Endothelial cell (in vitro differentiated cells): ENCODE measurements at regions not wholly inside any gene's neighbourhood (a gene's known extent, or its start where the extent isn't known, plus 50 kb on each side); places are given as distances from the start of the nearest gene placed in this dataset.
A peak's percentile ranks its signal among the peaks of the same experiment; 100 is the strongest.

ENCODE experiments used
- DNase-seq: peaks from one replicate; pipeline ENCODE4 v3.0.0; 2021; ENCODE audit warnings: low spot score
- H3K27ac Mint-ChIP-seq: one replicate; pipeline ENCODE4 v1.8.0; 2021; ENCODE audit warnings: mixed read lengths, inconsistent platforms; ENCODE audit not compliant: unreplicated experiment
- H3K27me3 Mint-ChIP-seq: one replicate; pipeline ENCODE4 v1.8.0; 2021; ENCODE audit warnings: mild to moderate bottlenecking, moderate library complexity, mixed read lengths, inconsistent platforms; ENCODE audit not compliant: unreplicated experiment
- H3K36me3 Mint-ChIP-seq: one replicate; pipeline ENCODE4 v1.8.0; 2021; ENCODE audit warnings: mild to moderate bottlenecking, low read depth, mixed read lengths, inconsistent platforms; ENCODE audit not compliant: unreplicated experiment
- H3K4me1 Mint-ChIP-seq: one replicate; pipeline ENCODE4 v1.8.0; 2021; ENCODE audit warnings: mild to moderate bottlenecking, mixed read lengths, inconsistent platforms; ENCODE audit not compliant: unreplicated experiment
- H3K4me3 Mint-ChIP-seq: one replicate; pipeline ENCODE4 v1.8.0; 2021; ENCODE audit warnings: mild to moderate bottlenecking, mixed read lengths, inconsistent platforms; ENCODE audit not compliant: unreplicated experiment
- H3K9me3 Mint-ChIP-seq: one replicate; pipeline ENCODE4 v1.8.0; 2021; ENCODE audit warnings: mixed read lengths, inconsistent platforms; ENCODE audit not compliant: unreplicated experiment
- CTCF ChIP-seq: fragments of 200-600 bp; sonication (generic); IDR thresholded peaks from one replicate; pipeline ENCODE4 v1.5.0; 2021; ENCODE audit warnings: antibody characterized with exemption; ENCODE audit not compliant: unreplicated experiment

- no peak for DNase-seq
- no peaks in the 10 kb centered on the region for H3K4me1 Mint-ChIP-seq
- peaks cover 20% of the 10 kb centered on the region for H3K9me3 Mint-ChIP-seq
- no peak for TF ChIP-seq CTCF
- H3K27me3 Mint-ChIP-seq = peaks cover 8% of the 10 kb centered on the region
- H3K36me3 Mint-ChIP-seq = peaks cover 9% of the 10 kb centered on the region
- H3K27ac Mint-ChIP-seq = no peak overlapping the region
- H3K4me3 Mint-ChIP-seq = no peak overlapping the region
Measured at GRCh38 chr13:18948012-18948663, 233.5 kb downstream of the TUBA3C start.

GRCh38 chr13:18947376-18947977 lies 234.1 kb downstream of the TUBA3C start:
- no peak overlapping the region for H3K27ac Mint-ChIP-seq
- peak overlapping the region; percentile 71 for H3K4me3 Mint-ChIP-seq
- peaks cover 8% of the 10 kb centered on the region for H3K27me3 Mint-ChIP-seq
- H3K36me3 Mint-ChIP-seq = peaks cover 9% of the 10 kb centered on the region
- DNase-seq = no peak
- no peaks in the 10 kb centered on the region for H3K4me1 Mint-ChIP-seq
- H3K9me3 Mint-ChIP-seq = peaks cover 22% of the 10 kb centered on the region
- no peak for TF ChIP-seq CTCF

- no peak overlapping the region for H3K27ac Mint-ChIP-seq
- H3K36me3 Mint-ChIP-seq = peaks cover 6% of the 10 kb centered on the region
- no peak overlapping the region for H3K4me3 Mint-ChIP-seq
- peaks cover 23% of the 10 kb centered on the region for H3K9me3 Mint-ChIP-seq
- peaks cover 6% of the 10 kb centered on the region for H3K27me3 Mint-ChIP-seq
- DNase-seq = no peak
- H3K4me1 Mint-ChIP-seq = no peaks in the 10 kb centered on the region
- TF ChIP-seq CTCF = no peak
Measured at GRCh38 chr13:18946738-18947137, 234.9 kb downstream of the TUBA3C start.

GRCh38 chr13:18944501-18945068 lies 237.0 kb downstream of the TUBA3C start:
- DNase-seq = no peak
- Mint-ChIP-seq H3K9me3 (peaks cover 23% of the 10 kb centered on the region), H3K27ac (no peak overlapping the region), H3K4me1 (no peaks in the 10 kb centered on the region), H3K27me3 (peaks cover 3% of the 10 kb centered on the region), H3K36me3 (peaks cover 2% of the 10 kb centered on the region), H3K4me3 (no peak overlapping the region)
- TF ChIP-seq CTCF = no peak
